K562 (cell line): ENCODE measurements at regions not wholly inside any gene's neighbourhood (a gene's known extent, or its start where the extent isn't known, plus 50 kb on each side); places are given as distances from the start of the nearest gene placed in this dataset.

Experiments used
- ATAC-seq: fragments of 200-7000 bp; cut with Tn5 transposase; 3 replicates; pipeline ENCODE4 v1.9.1; 2020; ENCODE audit warnings: moderate library complexity
- BruUV-seq: library from RNA; stranded (reverse); fragments of 400-500 nt; replicated peaks from 2 replicates; lab custom pipeline; 2021; lab: Mats Ljungman, UMichigan
- CTCF ChIA-PET: fragments of 300-600 bp; formaldehyde crosslinking; extraction: SDS; loops from one replicate; lab custom pipeline; 2021; ENCODE audit warnings: low intra/inter-chr PET ratio; lab: Yijun Ruan, JAX
- POLR2A ChIA-PET: fragments of 300-600, 350-650 bp; sonication (Branson Sonifier 250); formaldehyde crosslinking; extraction: SDS; loops from one replicate; lab custom pipeline; 2021; ENCODE audit warnings: antibody characterized with exemption, inconsistent platforms; lab: Yijun Ruan, JAX
- DNase-seq, 4 experiments: peaks; one replicate each; pipeline versions ENCODE4 v3.0.0 to v3.0.0-alpha.2; 2011 to 2018; ENCODE audit warnings: low spot score in 3 of 4, mixed read lengths in 3 of 4; ENCODE audit errors: extremely low read depth in 1 of 4
- FAIRE-seq: peaks from 2 replicates; lab custom pipeline; 2011; peaks lifted over from hg19 to GRCh38; lab: Jason Lieb, UNC
- H2AFZ ChIP-seq: 2 replicates; pipeline ENCODE4 v1.6.0; 2011; ENCODE audit warnings: low read depth, low read length, control low read depth, inconsistent platforms
- H3K27ac ChIP-seq: fragments of 200-600 bp; 3 replicates; pipeline ENCODE4 v1.8.0; 2011; ENCODE audit warnings: low read depth, mild to moderate bottlenecking, control low read depth, inconsistent platforms, low read length, moderate library complexity, mixed read lengths; ENCODE audit errors: extremely low read depth
- H3K27me3 ChIP-seq, 2 experiments: fragments of 300-600 bp in 1 of 2; 2 replicates in 1 of 2; 3 replicates in 1 of 2; pipeline versions ENCODE4 v1.6.0 to v1.8.0; 2011; ENCODE audit warnings: inconsistent platforms in 2 of 2, low read length in 2 of 2, mild to moderate bottlenecking in 1 of 2, mixed read lengths in 1 of 2, moderate library complexity in 1 of 2; ENCODE audit not compliant: control insufficient read depth in 2 of 2, insufficient read depth in 2 of 2
- H3K36me3 ChIP-seq: fragments of 300-600 bp; 3 replicates; pipeline ENCODE4 v1.8.0; 2011; ENCODE audit warnings: mild to moderate bottlenecking, low read length, inconsistent platforms; ENCODE audit not compliant: control insufficient read depth, insufficient read depth
- H3K4me1 ChIP-seq, 2 experiments: fragments of 200-600 bp in 1 of 2; replicated peaks in 1 of 2; 2 replicates in 1 of 2; 3 replicates in 1 of 2; pipeline versions ENCODE4 v1.5.1 to v1.8.0; 2011; ENCODE audit warnings: inconsistent platforms in 2 of 2, low read length in 2 of 2, mild to moderate bottlenecking in 1 of 2, mixed read lengths in 1 of 2, moderate library complexity in 1 of 2; ENCODE audit not compliant: control insufficient read depth in 2 of 2, insufficient read depth in 2 of 2
- H3K4me2 ChIP-seq: 2 replicates; pipeline ENCODE4 v1.6.1; 2011; ENCODE audit warnings: low read length, control low read depth, inconsistent platforms, mixed read lengths; ENCODE audit not compliant: insufficient read depth
- H3K4me3 ChIP-seq: fragments of 200-600 bp; sonication (generic), shearing (Covaris generic); 2 replicates; pipeline ENCODE4 v1.5.1; 2016; ENCODE audit warnings: control low read depth, inconsistent platforms
- H3K79me2 ChIP-seq: fragments of 200-600 bp; 3 replicates; pipeline ENCODE4 v1.8.0; 2011; ENCODE audit warnings: low read length, inconsistent platforms; ENCODE audit not compliant: control insufficient read depth, insufficient read depth
- H3K9ac ChIP-seq, 2 experiments: 2 replicates each; pipeline versions ENCODE4 v1.6.0 to v1.6.1; 2011; ENCODE audit warnings: low read depth in 2 of 2, low read length in 2 of 2, control low read depth in 1 of 2, inconsistent platforms in 1 of 2, mild to moderate bottlenecking in 1 of 2, mixed read lengths in 1 of 2; ENCODE audit not compliant: insufficient read depth in 1 of 2
- H3K9me1 ChIP-seq: one replicate; pipeline ENCODE4 v1.6.0; 2011; ENCODE audit warnings: inconsistent platforms, mild to moderate bottlenecking, low read length, moderate library complexity; ENCODE audit not compliant: control insufficient read depth, insufficient read depth
- H3K9me3 ChIP-seq: replicated peaks from 2 replicates; pipeline ENCODE4 v1.5.1; 2011; ENCODE audit warnings: low read depth, low read length, inconsistent platforms; ENCODE audit not compliant: control insufficient read depth, insufficient read depth
- H4K20me1 ChIP-seq: replicated peaks from 2 replicates; pipeline ENCODE4 v1.6.1; 2011; ENCODE audit warnings: low read length, inconsistent platforms, mixed read lengths; ENCODE audit not compliant: control insufficient read depth, insufficient read depth
- BCOR ChIP-seq: fragments of 450-650 bp; IDR thresholded peaks from 2 replicates; pipeline ENCODE4 v1.6.1; 2016
- CBX1 ChIP-seq: sonication (generic); IDR thresholded peaks from 2 replicates; pipeline ENCODE4 v1.6.1; 2016; ENCODE audit warnings: antibody characterized with exemption, low read depth, mild to moderate bottlenecking
- CSDE1 ChIP-seq, 2 experiments: fragments of 450-650 bp; IDR thresholded peaks; 2 replicates each; pipeline ENCODE4 v1.6.1; 2016; ENCODE audit warnings: mild to moderate bottlenecking in 1 of 2
- HMGN3 ChIP-seq: IDR thresholded peaks from 2 replicates; pipeline ENCODE4 v1.6.1; 2011; ENCODE audit warnings: borderline replicate concordance, low read depth, mild to moderate bottlenecking, mixed read lengths, low read length; ENCODE audit not compliant: insufficient read length; ENCODE audit errors: extremely low read depth
- TAF15 ChIP-seq: fragments of 200-400 bp; formaldehyde crosslinking; IDR thresholded peaks from 2 replicates; pipeline ENCODE4 v1.6.1; 2017; ENCODE audit warnings: mild to moderate bottlenecking, low read depth, low read length, moderate library complexity
- ZNF232 ChIP-seq: sonication (generic); formaldehyde crosslinking; IDR thresholded peaks from 2 replicates; pipeline ENCODE4 v1.8.0; 2022; ENCODE audit warnings: mild to moderate bottlenecking, missing genetic modification reagents
- WGBS: fragments of 100-300 bp; shearing (Covaris generic); methylation state at CpG from one replicate; pipeline ENCODE4 v1.1.6; 2016; ENCODE audit warnings: low coverage, mixed read lengths; ENCODE audit not compliant: insufficient coverage; ENCODE audit errors: missing lambda C conversion rate; 5-methylcytosine and 5-hydroxymethylcytosine counted together
- in situ Hi-C: fragments of 300-500 bp; cut with MboI; formaldehyde crosslinking; loops from 4 replicates; pipeline ENCODE4 v1.15.0; 2018; ENCODE audit warnings: inconsistent platforms, mixed read lengths
- intact Hi-C: fragments of 100-400 bp; cut with micrococcal nuclease; formaldehyde crosslinking; loops from 2 replicates; pipeline ENCODE4 v1.14.2; 2022
- TF ChIP-seq, protein P1 (sequence below): fragments of 250-450 bp; sonication (Bioruptor Pico); IDR thresholded peaks from 2 replicates; pipeline ENCODE4 v1.8.0; 2022; ENCODE audit warnings: moderate library complexity, mild to moderate bottlenecking, inconsistent platforms
- TF ChIP-seq, protein P2 (sequence below): fragments of 250-450 bp; sonication (Bioruptor Pico); IDR thresholded peaks from 2 replicates; pipeline ENCODE4 v1.8.0; 2022; ENCODE audit warnings: inconsistent platforms, mild to moderate bottlenecking, moderate library complexity, borderline replicate concordance

DNA sequence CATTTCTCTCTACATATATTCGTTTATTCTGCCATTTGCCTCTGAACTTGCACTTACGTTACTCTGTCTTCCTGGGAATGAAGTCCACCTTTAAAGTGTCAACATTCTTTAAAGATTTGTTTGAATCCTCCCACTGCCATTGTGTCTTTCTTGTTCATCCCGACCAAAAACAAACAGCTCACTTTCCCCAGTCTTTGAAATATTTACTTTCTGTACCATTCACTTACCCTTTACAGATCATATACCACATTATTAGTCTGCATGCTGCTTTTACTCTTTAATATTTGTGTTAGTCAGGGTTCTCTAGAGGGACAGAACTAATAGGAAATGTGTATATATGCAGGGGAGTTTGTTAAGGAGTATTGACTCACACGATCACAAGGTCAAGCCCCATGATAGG lies 176.6 kb upstream of the STARD13 start:
- H3K4me2 ChIP-seq, result no peak overlapping the region

GRCh38 chr13:33464345-33464744 lies 178.8 kb upstream of the STARD13 start:
- TF ChIP-seq TAF15 (no peak), CBX1 (no peak), CSDE1 (IDR thresholded peaks at IDR 0.05) (no peak), HMGN3 (no peak), BCOR (no peak)
- TF ChIP-seq, protein P1, sequence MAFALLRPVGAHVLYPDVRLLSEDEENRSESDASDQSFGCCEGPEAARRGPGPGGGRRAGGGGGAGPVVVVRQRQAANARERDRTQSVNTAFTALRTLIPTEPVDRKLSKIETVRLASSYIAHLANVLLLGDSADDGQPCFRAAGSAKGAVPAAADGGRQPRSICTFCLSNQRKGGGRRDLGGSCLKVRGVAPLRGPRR (CRISPR knock-in tag), result no peak
- TF ChIP-seq, protein P2, sequence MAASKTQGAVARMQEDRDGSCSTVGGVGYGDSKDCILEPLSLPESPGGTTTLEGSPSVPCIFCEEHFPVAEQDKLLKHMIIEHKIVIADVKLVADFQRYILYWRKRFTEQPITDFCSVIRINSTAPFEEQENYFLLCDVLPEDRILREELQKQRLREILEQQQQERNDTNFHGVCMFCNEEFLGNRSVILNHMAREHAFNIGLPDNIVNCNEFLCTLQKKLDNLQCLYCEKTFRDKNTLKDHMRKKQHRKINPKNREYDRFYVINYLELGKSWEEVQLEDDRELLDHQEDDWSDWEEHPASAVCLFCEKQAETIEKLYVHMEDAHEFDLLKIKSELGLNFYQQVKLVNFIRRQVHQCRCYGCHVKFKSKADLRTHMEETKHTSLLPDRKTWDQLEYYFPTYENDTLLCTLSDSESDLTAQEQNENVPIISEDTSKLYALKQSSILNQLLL (CRISPR knock-in tag), result no peak
- TF ChIP-seq, all 486 proteins: peak for 0

More for the DNA sequence above, 176.6 kb upstream of the STARD13 start:
- ATAC-seq, result no peak
- Histone ChIP-seq H2AFZ (no peak overlapping the region), H3K27ac (no peak overlapping the region), H4K20me1 (no peaks in the 10 kb centered on the region)
- no peak for TF ChIP-seq ZNF232 (CRISPR knock-in tag)
- TF ChIP-seq, all 486 proteins: peak for 0
- no peak for DNase-seq
- H3K36me3 ChIP-seq, result no peaks in the 10 kb centered on the region
- no peaks in the 10 kb centered on the region for H3K4me1 ChIP-seq
- ChIA-PET POLR2A (no interaction called here), CTCF (no interaction called here)
- no peak overlapping the region for H3K9ac ChIP-seq
- WGBS, result 0% methylated on average over 4 of the region's 4 CpGs
- H3K79me2 ChIP-seq, result no peaks in the 10 kb centered on the region
- BruUV-seq, result no TSS peak
- no peak for FAIRE-seq
- in situ Hi-C loops, result no loop called here
- H3K9me3 ChIP-seq, result no peaks in the 10 kb centered on the region
- H3K27me3 ChIP-seq, result no peaks in the 10 kb centered on the region
- intact Hi-C loops, result no loop called here
- H3K4me3 ChIP-seq, result no peak overlapping the region
- no peaks in the 10 kb centered on the region for H3K9me1 ChIP-seq

More at GRCh38 chr13:33464345-33464744, 178.8 kb upstream of the STARD13 start:
- intact Hi-C loops, result no loop called here
- H3K9ac ChIP-seq, result no peak overlapping the region
- no peak overlapping the region for H2AFZ ChIP-seq
- H3K4me1 ChIP-seq, result no peaks in the 10 kb centered on the region
- no peaks in the 10 kb centered on the region for H3K9me3 ChIP-seq
- H3K9me1 ChIP-seq, result no peaks in the 10 kb centered on the region
- H3K4me3 ChIP-seq, result no peak overlapping the region
- in situ Hi-C loops, result no loop called here
- FAIRE-seq (no peak), DNase-seq (no peak), ATAC-seq (no peak)
- H4K20me1 ChIP-seq, result no peaks in the 10 kb centered on the region
- no peaks in the 10 kb centered on the region for H3K79me2 ChIP-seq
- H3K27me3 ChIP-seq, result no peaks in the 10 kb centered on the region
- CTCF ChIA-PET, result no interaction called here
- no peak overlapping the region for H3K27ac ChIP-seq
- no peaks in the 10 kb centered on the region for H3K36me3 ChIP-seq
- POLR2A ChIA-PET, result no interaction called here
- no peak overlapping the region for H3K4me2 ChIP-seq
- WGBS, result 0% methylated on average over 1 of the region's 2 CpGs
- no TSS peak for BruUV-seq
